Transverse colon (tissue), 3 donors: ENCODE measurements at regions not wholly inside any gene's neighbourhood (a gene's known extent, or its start where the extent isn't known, plus 50 kb on each side); places are given as distances from the start of the nearest gene placed in this dataset.

Source experiments
- POLR2A ChIP-seq: fragments of 450-650 bp; IDR thresholded peaks from one replicate; pipeline ENCODE4 v1.6.1; 2016; ENCODE audit warnings: antibody characterized with exemption, mild to moderate bottlenecking, moderate library complexity
- TF ChIP-seq, protein P1 (sequence below), 5 experiments: fragments of 200-600 bp in 3 of 5; fragments of 450-650 bp in 2 of 5; sonication (generic) in 3 of 5; IDR thresholded peaks; 1 replicate in 2 of 5; 2 replicates in 3 of 5; pipeline ENCODE4 v1.5.1; 2016 to 2017; ENCODE audit warnings: antibody characterized with exemption in 5 of 5, inconsistent platforms in 3 of 5, mild to moderate bottlenecking in 2 of 5, moderate library complexity in 1 of 5

DNA sequence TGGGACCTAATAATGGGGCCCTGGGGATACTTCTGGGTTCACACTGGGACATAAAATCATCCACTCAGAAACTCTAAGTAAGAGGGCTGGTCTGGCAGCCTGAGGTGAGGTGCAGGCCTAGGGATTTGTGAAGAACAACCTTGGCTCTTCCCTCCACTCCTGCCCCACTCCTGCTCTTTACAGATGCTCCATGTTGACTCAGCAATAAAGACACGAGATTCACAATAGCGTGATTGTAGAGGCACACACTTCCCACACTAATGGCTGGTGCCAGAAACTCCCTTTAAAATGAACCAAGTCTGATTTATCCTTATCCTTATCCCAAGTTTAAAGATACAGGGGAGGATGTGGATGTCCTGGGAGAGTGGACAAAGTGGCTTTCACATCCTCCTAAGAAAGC, 228.2 kb downstream of the ACTR3 start:
- TF ChIP-seq, protein P1, sequence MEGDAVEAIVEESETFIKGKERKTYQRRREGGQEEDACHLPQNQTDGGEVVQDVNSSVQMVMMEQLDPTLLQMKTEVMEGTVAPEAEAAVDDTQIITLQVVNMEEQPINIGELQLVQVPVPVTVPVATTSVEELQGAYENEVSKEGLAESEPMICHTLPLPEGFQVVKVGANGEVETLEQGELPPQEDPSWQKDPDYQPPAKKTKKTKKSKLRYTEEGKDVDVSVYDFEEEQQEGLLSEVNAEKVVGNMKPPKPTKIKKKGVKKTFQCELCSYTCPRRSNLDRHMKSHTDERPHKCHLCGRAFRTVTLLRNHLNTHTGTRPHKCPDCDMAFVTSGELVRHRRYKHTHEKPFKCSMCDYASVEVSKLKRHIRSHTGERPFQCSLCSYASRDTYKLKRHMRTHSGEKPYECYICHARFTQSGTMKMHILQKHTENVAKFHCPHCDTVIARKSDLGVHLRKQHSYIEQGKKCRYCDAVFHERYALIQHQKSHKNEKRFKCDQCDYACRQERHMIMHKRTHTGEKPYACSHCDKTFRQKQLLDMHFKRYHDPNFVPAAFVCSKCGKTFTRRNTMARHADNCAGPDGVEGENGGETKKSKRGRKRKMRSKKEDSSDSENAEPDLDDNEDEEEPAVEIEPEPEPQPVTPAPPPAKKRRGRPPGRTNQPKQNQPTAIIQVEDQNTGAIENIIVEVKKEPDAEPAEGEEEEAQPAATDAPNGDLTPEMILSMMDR (IDR thresholded peaks at IDR 0.05), result no peak
- TF ChIP-seq POLR2A, result no peak
